H9 (cell line): ENCODE measurements at regions not wholly inside any gene's neighbourhood (a gene's known extent, or its start where the extent isn't known, plus 50 kb on each side); places are given as distances from the start of the nearest gene placed in this dataset.

ENCODE experiments used
- DNase-seq: peaks from one replicate; pipeline ENCODE4 v3.0.0-alpha.2; 2017
- H2AFZ ChIP-seq: one replicate; pipeline ENCODE4 v1.6.1; 2013; ENCODE audit warnings: mild to moderate bottlenecking, low read length, control low read depth, moderate library complexity
- H2AK5ac ChIP-seq: 2 replicates; pipeline ENCODE4 v1.6.1; 2013; ENCODE audit warnings: low read length, control low read depth, mixed read lengths; ENCODE audit not compliant: insufficient read length
- H2BK120ac ChIP-seq: one replicate; pipeline ENCODE4 v1.6.1; 2013; ENCODE audit warnings: low read depth, mild to moderate bottlenecking, low read length, control low read depth, inconsistent platforms; ENCODE audit not compliant: poor library complexity, severe bottlenecking
- H2BK12ac ChIP-seq: 2 replicates; pipeline ENCODE4 v1.6.1; 2013; ENCODE audit warnings: low read length, control low read depth, mixed read lengths, low read depth; ENCODE audit not compliant: insufficient read length
- H2BK15ac ChIP-seq: 2 replicates; pipeline ENCODE4 v1.6.1; 2013; ENCODE audit warnings: low read depth, low read length, control low read depth
- H2BK20ac ChIP-seq: one replicate; pipeline ENCODE4 v1.6.1; 2013; ENCODE audit warnings: low read depth, mild to moderate bottlenecking, low read length, control low read depth, inconsistent platforms; ENCODE audit not compliant: poor library complexity, severe bottlenecking
- H2BK5ac ChIP-seq: 2 replicates; pipeline ENCODE4 v1.6.1; 2013; ENCODE audit warnings: low read length, control low read depth, mixed read lengths; ENCODE audit not compliant: insufficient read length
- H3K14ac ChIP-seq: 2 replicates; pipeline ENCODE4 v1.6.1; 2013; ENCODE audit warnings: low read length, control low read depth; ENCODE audit not compliant: insufficient read depth
- H3K18ac ChIP-seq: 2 replicates; pipeline ENCODE4 v1.6.1; 2013; ENCODE audit warnings: low read depth, mild to moderate bottlenecking, mixed read lengths, low read length, control low read depth; ENCODE audit not compliant: insufficient read length
- H3K23ac ChIP-seq: 2 replicates; pipeline ENCODE4 v1.6.1; 2013; ENCODE audit warnings: low read length, control low read depth, mixed read lengths, low read depth; ENCODE audit not compliant: insufficient read length
- H3K23me2 ChIP-seq: 2 replicates; pipeline ENCODE4 v1.6.1; 2013; ENCODE audit warnings: low read depth, mild to moderate bottlenecking, mixed read lengths, low read length, control low read depth; ENCODE audit not compliant: insufficient read length, poor library complexity, severe bottlenecking
- H3K27ac ChIP-seq: 2 replicates; pipeline ENCODE4 v1.5.1; 2013; ENCODE audit warnings: low read length, control low read depth, mixed read lengths, low read depth; ENCODE audit not compliant: insufficient read length
- H3K27me3 ChIP-seq: 2 replicates; pipeline ENCODE4 v1.6.1; 2013; ENCODE audit warnings: low read length, control low read depth, inconsistent platforms; ENCODE audit not compliant: insufficient read depth
- H3K4ac ChIP-seq: 2 replicates; pipeline ENCODE4 v1.6.1; 2013; ENCODE audit warnings: low read depth, mild to moderate bottlenecking, control low read depth, inconsistent platforms, low read length, moderate library complexity
- H3K4me1 ChIP-seq: 2 replicates; pipeline ENCODE4 v1.6.1; 2013; ENCODE audit warnings: low read length, control low read depth, inconsistent platforms; ENCODE audit not compliant: insufficient read depth
- H3K4me2 ChIP-seq: 2 replicates; pipeline ENCODE4 v1.6.1; 2013; ENCODE audit warnings: low read length, control low read depth, mixed read lengths; ENCODE audit not compliant: insufficient read length, insufficient read depth
- H3K56ac ChIP-seq: 2 replicates; pipeline ENCODE4 v1.6.1; 2013; ENCODE audit warnings: low read depth, mild to moderate bottlenecking, mixed read lengths, low read length, control low read depth; ENCODE audit not compliant: insufficient read length
- H3K79me1 ChIP-seq: 2 replicates; pipeline ENCODE4 v1.6.1; 2013; ENCODE audit warnings: low read depth, mild to moderate bottlenecking, moderate library complexity, low read length, control low read depth, inconsistent platforms; ENCODE audit not compliant: insufficient read depth, poor library complexity, severe bottlenecking
- H3K79me2 ChIP-seq: 2 replicates; pipeline ENCODE4 v1.6.1; 2013; ENCODE audit warnings: low read length, control low read depth, inconsistent platforms; ENCODE audit not compliant: insufficient read depth
- H3K9ac ChIP-seq: 2 replicates; pipeline ENCODE4 v1.6.1; 2013; ENCODE audit warnings: low read length, control low read depth, mixed read lengths; ENCODE audit not compliant: insufficient read length; ENCODE audit errors: extremely low read depth
- H3K9me3 ChIP-seq: one replicate; pipeline ENCODE4 v1.6.1; 2013; ENCODE audit warnings: low read depth, low read length, inconsistent platforms; ENCODE audit not compliant: control insufficient read depth
- H3T11ph ChIP-seq: one replicate; pipeline ENCODE4 v1.6.1; 2013; ENCODE audit warnings: mild to moderate bottlenecking, low read length, control low read depth, inconsistent platforms
- H4K20me1 ChIP-seq: one replicate; pipeline ENCODE4 v1.6.1; 2013; ENCODE audit not compliant: control insufficient read depth, insufficient read length, insufficient read depth
- H4K5ac ChIP-seq: 2 replicates; pipeline ENCODE4 v1.6.1; 2013; ENCODE audit warnings: low read depth, mild to moderate bottlenecking, mixed read lengths, low read length, control low read depth; ENCODE audit not compliant: insufficient read length
- H4K8ac ChIP-seq: replicated peaks from 2 replicates; pipeline ENCODE4 v1.6.1; 2013; ENCODE audit warnings: low read length, control low read depth, mixed read lengths, low read depth; ENCODE audit not compliant: insufficient read length
- H4K91ac ChIP-seq: 2 replicates; pipeline ENCODE4 v1.6.1; 2013; ENCODE audit warnings: low read depth, mild to moderate bottlenecking, moderate library complexity, mixed read lengths, low read length, control low read depth; ENCODE audit not compliant: insufficient read length
- H3K27ac Mint-ChIP-seq, 3 experiments: 2 replicates in 2 of 3; 3 replicates in 1 of 3; pipeline ENCODE4 v1.8.0; 2020 to 2021; ENCODE audit warnings: mixed read lengths in 3 of 3, mild to moderate bottlenecking in 1 of 3, moderate library complexity in 1 of 3
- H3K27me3 Mint-ChIP-seq: 2 replicates; pipeline ENCODE4 v1.8.0; 2021; ENCODE audit warnings: low read depth, mild to moderate bottlenecking, moderate library complexity, mixed read lengths
- H3K36me3 Mint-ChIP-seq, 3 experiments: 2 replicates in 2 of 3; 3 replicates in 1 of 3; pipeline ENCODE4 v1.8.0; 2020 to 2021; ENCODE audit warnings: low read depth in 3 of 3, mixed read lengths in 3 of 3; ENCODE audit not compliant: insufficient read depth in 1 of 3
- H3K4me1 Mint-ChIP-seq, 2 experiments: 2 replicates each; pipeline ENCODE4 v1.8.0; 2020; ENCODE audit warnings: mixed read lengths in 2 of 2
- H3K4me3 Mint-ChIP-seq, 2 experiments: 2 replicates in 1 of 2; 3 replicates in 1 of 2; pipeline ENCODE4 v1.8.0; 2020 to 2021; ENCODE audit warnings: mild to moderate bottlenecking in 2 of 2, mixed read lengths in 2 of 2, moderate library complexity in 1 of 2
- H3K9me3 Mint-ChIP-seq, 2 experiments: 2 replicates in 1 of 2; 3 replicates in 1 of 2; pipeline ENCODE4 v1.8.0; 2020; ENCODE audit warnings: mild to moderate bottlenecking in 2 of 2, mixed read lengths in 2 of 2, moderate library complexity in 1 of 2
- CTCF ChIP-seq: fragments of 200-600 bp; sonication (generic); conservative IDR thresholded peaks from 3 replicates; pipeline ENCODE4 v1.8.0; 2021; ENCODE audit warnings: antibody characterized with exemption, mild to moderate bottlenecking

DNA sequence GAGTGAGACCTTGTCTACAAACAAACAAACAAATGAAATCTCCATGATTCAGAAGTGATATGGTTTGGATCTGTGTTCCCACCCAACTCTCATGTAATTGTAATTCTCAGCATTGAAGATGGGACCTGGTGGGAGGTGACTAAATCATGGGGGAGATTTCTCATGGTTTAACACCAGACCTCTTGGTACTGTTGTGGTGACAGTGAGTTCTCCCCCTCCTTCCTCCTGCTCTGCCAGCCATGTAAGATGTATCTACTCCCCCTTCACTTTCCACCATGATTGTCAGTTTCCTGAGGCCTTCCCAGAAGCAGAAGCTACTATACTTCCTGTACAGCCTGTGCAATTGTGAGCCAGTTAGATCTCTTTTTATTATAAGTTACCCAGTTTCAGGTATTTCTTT lies 438.4 kb upstream of the THBS1 start:
- Histone ChIP-seq H3K23me2 (no peaks in the 10 kb centered on the region), H3T11ph (no peak overlapping the region), H3K79me2 (no peaks in the 10 kb centered on the region), H2AK5ac (no peak overlapping the region), H2BK20ac (no peak overlapping the region), H4K8ac (no peak overlapping the region), H3K27ac (no peak overlapping the region), H3K4me2 (no peak overlapping the region), H3K18ac (no peak overlapping the region), H3K56ac (no peak overlapping the region), H3K27me3 (no peaks in the 10 kb centered on the region), H3K14ac (no peak overlapping the region), H4K20me1 (no peaks in the 10 kb centered on the region), H4K91ac (no peak overlapping the region), H3K79me1 (no peaks in the 10 kb centered on the region), H2BK5ac (no peak overlapping the region), H2BK15ac (no peak overlapping the region), H3K9ac (no peak overlapping the region), H3K4me1 (no peaks in the 10 kb centered on the region), H2AFZ (no peak overlapping the region), H3K23ac (no peak overlapping the region), H2BK12ac (no peak overlapping the region), H3K9me3 (no peaks in the 10 kb centered on the region), H4K5ac (no peak overlapping the region), H2BK120ac (no peak overlapping the region), H3K4ac (no peak overlapping the region)
- Mint-ChIP-seq H3K27ac (no peak overlapping the region), H3K36me3 (no peaks in the 10 kb centered on the region), H3K4me3 (no peak overlapping the region), H3K9me3 (no peaks in the 10 kb centered on the region), H3K27me3 (no peaks in the 10 kb centered on the region), H3K4me1 (peaks cover 0 to 3% of the 10 kb centered on the region in 2 experiments; a peak in 1 of 4 replicates)
- DNase-seq = no peak
- TF ChIP-seq CTCF = no peak
